Prostate gland (tissue), 2 donors: ENCODE measurements at regions not wholly inside any gene's neighbourhood (a gene's known extent, or its start where the extent isn't known, plus 50 kb on each side); places are given as distances from the start of the nearest gene placed in this dataset.

ENCODE experiments used
- POLR2A ChIP-seq: fragments of 450-650 bp; IDR thresholded peaks from one replicate; pipeline ENCODE4 v1.6.1; 2016; ENCODE audit warnings: antibody characterized with exemption, mild to moderate bottlenecking
- POLR2AphosphoS5 ChIP-seq: sonication (generic); formaldehyde crosslinking; IDR thresholded peaks from one replicate; pipeline ENCODE4 v1.6.1; 2017; ENCODE audit warnings: antibody characterized with exemption
- TF ChIP-seq, protein P1 (sequence below), 4 experiments: fragments of 200-600 bp in 2 of 4; fragments of 450-650 bp in 2 of 4; sonication (generic) in 2 of 4; IDR thresholded peaks; 1 replicate in 3 of 4; 2 replicates in 1 of 4; pipeline ENCODE4 v1.5.1; 2016 to 2019; ENCODE audit warnings: antibody characterized with exemption in 4 of 4, mild to moderate bottlenecking in 2 of 4, moderate library complexity in 2 of 4

DNA sequence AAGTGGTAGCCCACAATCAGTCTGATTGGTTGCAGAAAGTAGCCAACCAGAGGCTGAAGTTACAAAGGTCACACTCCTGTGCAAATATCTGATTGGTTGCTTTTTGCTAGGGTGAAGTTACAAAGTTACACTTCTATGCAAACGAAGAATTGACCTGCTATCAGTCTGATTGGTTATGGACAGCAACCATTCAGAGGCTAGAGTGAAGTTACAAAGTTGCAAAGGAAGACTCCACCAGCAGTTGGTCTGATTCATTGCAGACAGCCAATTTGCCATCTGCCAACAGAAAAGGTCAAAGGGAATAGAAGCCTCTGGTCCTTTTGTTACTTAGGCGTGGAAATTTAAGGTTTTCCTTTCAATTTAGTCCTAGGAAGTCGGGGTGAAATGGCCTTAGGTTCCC, 377.7 kb downstream of the PRDM5 start:
- TF ChIP-seq POLR2AphosphoS5 (no peak), POLR2A (no peak)
- TF ChIP-seq, protein P1, sequence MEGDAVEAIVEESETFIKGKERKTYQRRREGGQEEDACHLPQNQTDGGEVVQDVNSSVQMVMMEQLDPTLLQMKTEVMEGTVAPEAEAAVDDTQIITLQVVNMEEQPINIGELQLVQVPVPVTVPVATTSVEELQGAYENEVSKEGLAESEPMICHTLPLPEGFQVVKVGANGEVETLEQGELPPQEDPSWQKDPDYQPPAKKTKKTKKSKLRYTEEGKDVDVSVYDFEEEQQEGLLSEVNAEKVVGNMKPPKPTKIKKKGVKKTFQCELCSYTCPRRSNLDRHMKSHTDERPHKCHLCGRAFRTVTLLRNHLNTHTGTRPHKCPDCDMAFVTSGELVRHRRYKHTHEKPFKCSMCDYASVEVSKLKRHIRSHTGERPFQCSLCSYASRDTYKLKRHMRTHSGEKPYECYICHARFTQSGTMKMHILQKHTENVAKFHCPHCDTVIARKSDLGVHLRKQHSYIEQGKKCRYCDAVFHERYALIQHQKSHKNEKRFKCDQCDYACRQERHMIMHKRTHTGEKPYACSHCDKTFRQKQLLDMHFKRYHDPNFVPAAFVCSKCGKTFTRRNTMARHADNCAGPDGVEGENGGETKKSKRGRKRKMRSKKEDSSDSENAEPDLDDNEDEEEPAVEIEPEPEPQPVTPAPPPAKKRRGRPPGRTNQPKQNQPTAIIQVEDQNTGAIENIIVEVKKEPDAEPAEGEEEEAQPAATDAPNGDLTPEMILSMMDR (IDR thresholded peaks at IDR 0.05) = no peak
